WERI-Rb-1 (cell line): ENCODE measurements at regions not wholly inside any gene's neighbourhood (a gene's known extent, or its start where the extent isn't known, plus 50 kb on each side); places are given as distances from the start of the nearest gene placed in this dataset.
"Not testable (repeated sequence)": the region's sequence is repeated elsewhere in the genome, so short reads cannot be mapped to it uniquely, and the experiment has no call there.

Source experiments
- DNase-seq: peaks from one replicate; pipeline ENCODE4 v3.0.0-alpha.2; 2020
- H3K27ac ChIP-seq: fragments of 250-450 bp; sonication (Bioruptor Pico); 2 replicates; pipeline ENCODE4 v1.5.1; 2020; ENCODE audit warnings: mild to moderate bottlenecking, moderate library complexity
- H3K27me3 ChIP-seq: fragments of 250-450 bp; sonication (Bioruptor Pico); 2 replicates; pipeline ENCODE4 v1.5.1; 2021; ENCODE audit warnings: mild to moderate bottlenecking, low read depth, moderate library complexity; ENCODE audit not compliant: insufficient read depth, severe bottlenecking
- H3K36me3 ChIP-seq: fragments of 250-450 bp; sonication (Bioruptor Pico); 2 replicates; pipeline ENCODE4 v1.5.1; 2020; ENCODE audit warnings: mild to moderate bottlenecking, moderate library complexity
- H3K4me3 ChIP-seq: 2 replicates; pipeline ENCODE4 v1.5.1; 2011; ENCODE audit warnings: low read depth, mild to moderate bottlenecking, control low read depth, low read length
- H3K9me3 ChIP-seq: fragments of 250-450 bp; sonication (Bioruptor Pico); 2 replicates; pipeline ENCODE4 v1.5.1; 2021; ENCODE audit warnings: mild to moderate bottlenecking, moderate library complexity; ENCODE audit not compliant: severe bottlenecking
- TF ChIP-seq, protein P1 (sequence below): IDR thresholded peaks from 2 replicates; pipeline ENCODE4 v1.5.1; 2011; ENCODE audit warnings: low read depth, mild to moderate bottlenecking, control low read depth, inconsistent platforms, low read length

- Histone ChIP-seq H3K36me3 (no peaks in the 10 kb centered on the region), H3K4me3 (no peak overlapping the region), H3K9me3 (no peaks in the 10 kb centered on the region), H3K27ac (no peak overlapping the region), H3K27me3 (no peaks in the 10 kb centered on the region)
- DNase-seq, result no peak
- TF ChIP-seq, protein P1, sequence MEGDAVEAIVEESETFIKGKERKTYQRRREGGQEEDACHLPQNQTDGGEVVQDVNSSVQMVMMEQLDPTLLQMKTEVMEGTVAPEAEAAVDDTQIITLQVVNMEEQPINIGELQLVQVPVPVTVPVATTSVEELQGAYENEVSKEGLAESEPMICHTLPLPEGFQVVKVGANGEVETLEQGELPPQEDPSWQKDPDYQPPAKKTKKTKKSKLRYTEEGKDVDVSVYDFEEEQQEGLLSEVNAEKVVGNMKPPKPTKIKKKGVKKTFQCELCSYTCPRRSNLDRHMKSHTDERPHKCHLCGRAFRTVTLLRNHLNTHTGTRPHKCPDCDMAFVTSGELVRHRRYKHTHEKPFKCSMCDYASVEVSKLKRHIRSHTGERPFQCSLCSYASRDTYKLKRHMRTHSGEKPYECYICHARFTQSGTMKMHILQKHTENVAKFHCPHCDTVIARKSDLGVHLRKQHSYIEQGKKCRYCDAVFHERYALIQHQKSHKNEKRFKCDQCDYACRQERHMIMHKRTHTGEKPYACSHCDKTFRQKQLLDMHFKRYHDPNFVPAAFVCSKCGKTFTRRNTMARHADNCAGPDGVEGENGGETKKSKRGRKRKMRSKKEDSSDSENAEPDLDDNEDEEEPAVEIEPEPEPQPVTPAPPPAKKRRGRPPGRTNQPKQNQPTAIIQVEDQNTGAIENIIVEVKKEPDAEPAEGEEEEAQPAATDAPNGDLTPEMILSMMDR, result no peak
Observed at GRCh38 chr10:117768333-117769042, 225.9 kb downstream of the EMX2 start.

DNA sequence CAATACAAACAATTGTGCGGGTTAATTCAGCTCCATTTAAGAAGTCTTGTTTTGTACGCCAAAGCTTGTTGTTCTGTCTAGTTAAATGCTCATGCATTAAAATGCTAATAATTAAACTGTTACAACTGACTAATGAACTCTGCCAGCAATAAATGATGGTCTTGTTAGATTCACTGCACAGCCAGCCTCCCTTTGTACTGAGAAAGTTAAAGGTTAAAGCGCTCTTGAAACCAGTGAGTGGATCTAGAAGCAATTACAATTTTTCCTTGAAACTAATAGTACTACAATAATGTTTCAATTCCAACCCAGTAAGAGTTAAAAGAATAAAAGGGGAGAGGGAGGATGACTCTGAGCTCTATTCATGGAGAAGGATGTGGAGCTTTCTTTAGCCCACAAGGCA, 233.0 kb downstream of the EMX2 start:
- Histone ChIP-seq H3K27ac (no peak overlapping the region), H3K4me3 (no peak overlapping the region), H3K36me3 (no peaks in the 10 kb centered on the region), H3K27me3 (no peaks in the 10 kb centered on the region), H3K9me3 (no peaks in the 10 kb centered on the region)
- TF ChIP-seq, protein P1, result no peak
- DNase-seq, result no peak

- not testable (repeated sequence) for H3K9me3 ChIP-seq, H3K36me3 ChIP-seq, H3K4me3 ChIP-seq, H3K27me3 ChIP-seq, DNase-seq, H3K27ac ChIP-seq
Observed at GRCh38 chr10:117777222-117777621, 234.7 kb downstream of the EMX2 start.

DNA sequence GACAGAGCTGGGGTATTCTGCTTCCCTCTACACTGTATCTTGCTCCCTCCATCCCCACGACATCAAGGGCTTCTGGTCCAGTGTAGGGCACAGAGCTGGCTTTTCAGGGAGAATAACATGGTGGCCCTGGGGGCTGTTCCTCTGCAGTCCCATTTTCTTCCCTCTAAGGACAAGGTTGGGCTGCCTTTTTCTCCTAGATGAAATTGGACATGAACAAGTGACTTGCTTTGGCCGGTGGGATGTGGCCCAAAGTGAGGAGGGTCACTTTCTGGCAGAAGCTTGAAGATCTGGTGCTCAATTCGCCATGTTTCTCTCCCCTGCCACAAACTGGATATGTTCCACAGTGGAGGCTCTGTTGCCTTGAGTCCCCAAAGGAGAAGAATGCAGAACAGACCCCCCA, 235.7 kb downstream of the EMX2 start:
- TF ChIP-seq, protein P1, result no peak
- no peak for DNase-seq
- H3K27me3 ChIP-seq, result no peaks in the 10 kb centered on the region
- no peak overlapping the region for H3K27ac ChIP-seq
- H3K9me3 ChIP-seq, result no peaks in the 10 kb centered on the region
- no peak overlapping the region for H3K4me3 ChIP-seq
- no peaks in the 10 kb centered on the region for H3K36me3 ChIP-seq

- no peaks in the 10 kb centered on the region for H3K9me3 ChIP-seq
- no peaks in the 10 kb centered on the region for H3K36me3 ChIP-seq
- no peak overlapping the region for H3K27ac ChIP-seq
- no peaks in the 10 kb centered on the region for H3K27me3 ChIP-seq
- DNase-seq, result no peak
- no peak overlapping the region for H3K4me3 ChIP-seq
- TF ChIP-seq, protein P1, result no peak
Observed at GRCh38 chr10:117780411-117780810, 237.9 kb downstream of the EMX2 start.

GRCh38 chr10:117781216-117781831, 238.8 kb downstream of the EMX2 start:
- TF ChIP-seq, protein P1, result no peak
- no peak for DNase-seq

More at GRCh38 chr10:117781216-117781831, 238.8 kb downstream of the EMX2 start:
- no peaks in the 10 kb centered on the region for H3K27me3 ChIP-seq
- no peak overlapping the region for H3K4me3 ChIP-seq
- no peak overlapping the region for H3K27ac ChIP-seq
- H3K36me3 ChIP-seq, result no peaks in the 10 kb centered on the region
- no peaks in the 10 kb centered on the region for H3K9me3 ChIP-seq
